Psoas muscle (tissue), 7 donors: ENCODE measurements at regions not wholly inside any gene's neighbourhood (a gene's known extent, or its start where the extent isn't known, plus 50 kb on each side); places are given as distances from the start of the nearest gene placed in this dataset.

Experiments
- ATAC-seq, 4 donors: fragments of 200-7000 bp; cut with Tn5 transposase; one replicate each; pipeline ENCODE4 v1.9.1; 2020; ENCODE audit warnings: moderate library complexity in 3 of 4, mild to moderate bottlenecking in 2 of 4
- DNase-seq, 2 donors: peaks; one replicate each; pipeline ENCODE4 v3.0.0-alpha.2; 2020
- H3K27ac ChIP-seq: fragments of 200-600 bp; one replicate; pipeline ENCODE4 v1.8.0; 2022
- H3K27me3 ChIP-seq, 3 donors: fragments of 200-600 bp in 1 of 3; one replicate each; pipeline versions ENCODE4 v1.6.1 to v1.8.0; 2013 to 2022; ENCODE audit warnings: low read length in 2 of 3, mild to moderate bottlenecking in 2 of 3, moderate library complexity in 1 of 3; ENCODE audit not compliant: insufficient read depth in 3 of 3
- H3K36me3 ChIP-seq, 2 donors: fragments of 200-600 bp in 1 of 2; one replicate each; pipeline versions ENCODE4 v1.6.1 to v1.8.0; 2013 to 2022; ENCODE audit warnings: low read depth in 1 of 2, mild to moderate bottlenecking in 1 of 2, moderate library complexity in 1 of 2; ENCODE audit not compliant: insufficient read depth in 1 of 2
- H3K4me1 ChIP-seq: fragments of 200-600 bp; one replicate; pipeline ENCODE4 v1.8.0; 2022
- H3K4me3 ChIP-seq: fragments of 200-600 bp; one replicate; pipeline ENCODE4 v1.8.0; 2022; ENCODE audit warnings: mild to moderate bottlenecking
- H3K9me3 ChIP-seq: fragments of 200-600 bp; one replicate; pipeline ENCODE4 v1.8.0; 2022
- WGBS, 3 donors: extraction: QIAGEN DNeasy Blood & Tissue Kit; methylation state at CpG; one replicate each; pipeline versions ENCODE4 v1.1.6 to v1.1.7; 2013; 5-methylcytosine and 5-hydroxymethylcytosine counted together
- intact Hi-C, 2 donors: fragments of 100-400 bp; cut with DNase I; formaldehyde crosslinking; loops; one replicate each; pipeline versions ENCODE4 v1.11.0 to v1.14.2; 2022
- TF ChIP-seq, protein P1 (sequence below): fragments of 200-600 bp; IDR thresholded peaks from one replicate; pipeline ENCODE4 v1.8.0; 2022; ENCODE audit warnings: antibody characterized with exemption
- donor health status: healthy with polysubstance abuse.
- donor health status: DM: no; HTN: no; CAD: no; lungs with moderate emphysema.
- donor health status: Bipolar disorder and iron deficiency.
- donor health status: healthy.
- donor health status: DM: yes; HTN: yes; CAD: no.
- donor health status: DM: no; HTN: no; CAD: no.
- donor health status: DM: yes; HTN: yes; CAD: no.

DNA sequence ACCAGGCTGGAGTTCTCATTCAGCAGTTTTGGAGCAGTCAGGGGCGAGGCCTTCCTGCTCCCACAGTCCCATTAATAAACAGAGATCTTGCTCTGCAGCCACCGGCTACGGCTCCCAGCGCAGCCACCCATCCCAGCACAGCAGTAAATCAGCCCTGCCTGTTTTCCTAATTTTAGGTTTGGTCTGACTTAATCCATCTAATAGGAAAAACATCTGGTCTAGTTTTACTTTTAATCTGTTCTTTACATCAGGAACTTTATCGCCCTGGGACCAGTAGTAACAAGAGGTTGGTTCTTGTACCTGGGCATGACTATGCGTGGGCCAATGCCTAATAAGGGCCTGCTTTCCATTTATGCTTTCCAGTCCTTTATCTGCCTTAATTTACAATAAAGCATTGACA, 264.0 kb upstream of the DPH6 start:
- WGBS, 3 donors, result 46 to 57% (median 47%) methylated on average over 6 of the region's 6 CpGs
- Histone ChIP-seq H3K27me3 (no peaks in the 10 kb centered on the region), H3K27ac (no peak overlapping the region), H3K36me3 (no peaks in the 10 kb centered on the region), H3K4me1 (no peaks in the 10 kb centered on the region), H3K9me3 (no peaks in the 10 kb centered on the region), H3K4me3 (no peak overlapping the region)
- DNase-seq, result no peak
- intact Hi-C loops, result no loop called here
- ATAC-seq, result no peak
- TF ChIP-seq, protein P1, sequence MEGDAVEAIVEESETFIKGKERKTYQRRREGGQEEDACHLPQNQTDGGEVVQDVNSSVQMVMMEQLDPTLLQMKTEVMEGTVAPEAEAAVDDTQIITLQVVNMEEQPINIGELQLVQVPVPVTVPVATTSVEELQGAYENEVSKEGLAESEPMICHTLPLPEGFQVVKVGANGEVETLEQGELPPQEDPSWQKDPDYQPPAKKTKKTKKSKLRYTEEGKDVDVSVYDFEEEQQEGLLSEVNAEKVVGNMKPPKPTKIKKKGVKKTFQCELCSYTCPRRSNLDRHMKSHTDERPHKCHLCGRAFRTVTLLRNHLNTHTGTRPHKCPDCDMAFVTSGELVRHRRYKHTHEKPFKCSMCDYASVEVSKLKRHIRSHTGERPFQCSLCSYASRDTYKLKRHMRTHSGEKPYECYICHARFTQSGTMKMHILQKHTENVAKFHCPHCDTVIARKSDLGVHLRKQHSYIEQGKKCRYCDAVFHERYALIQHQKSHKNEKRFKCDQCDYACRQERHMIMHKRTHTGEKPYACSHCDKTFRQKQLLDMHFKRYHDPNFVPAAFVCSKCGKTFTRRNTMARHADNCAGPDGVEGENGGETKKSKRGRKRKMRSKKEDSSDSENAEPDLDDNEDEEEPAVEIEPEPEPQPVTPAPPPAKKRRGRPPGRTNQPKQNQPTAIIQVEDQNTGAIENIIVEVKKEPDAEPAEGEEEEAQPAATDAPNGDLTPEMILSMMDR, result no peak

DNA sequence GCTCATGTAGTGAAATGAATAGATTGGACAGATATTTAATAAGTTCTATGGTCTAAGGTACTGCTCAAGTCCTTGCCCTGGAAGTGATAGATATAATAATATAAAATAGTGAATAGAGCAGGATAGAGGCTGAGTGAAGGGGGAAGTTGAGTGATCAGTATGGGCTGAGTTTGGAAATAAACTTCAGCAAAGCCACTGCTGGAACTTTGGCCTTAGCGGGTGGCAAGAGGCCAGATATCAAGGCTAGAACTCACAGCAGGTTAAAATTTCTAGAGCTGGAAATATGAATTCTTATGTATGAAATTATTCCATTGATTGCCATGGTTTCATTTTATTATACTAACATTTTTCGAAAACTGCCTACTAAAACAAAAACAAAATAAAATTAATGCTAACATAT, 267.6 kb upstream of the DPH6 start:
- Histone ChIP-seq H3K36me3 (no peaks in the 10 kb centered on the region), H3K4me3 (no peak overlapping the region), H3K4me1 (no peaks in the 10 kb centered on the region), H3K27me3 (no peaks in the 10 kb centered on the region), H3K9me3 (no peaks in the 10 kb centered on the region), H3K27ac (no peak overlapping the region)
- DNase-seq (no peak), ATAC-seq (no peak)
- TF ChIP-seq, protein P1, result no peak
- intact Hi-C loops, result no loop called here
- 91 to 96% (median 95%) methylated on average over 2 of the region's 2 CpGs for WGBS, 3 donors

DNA sequence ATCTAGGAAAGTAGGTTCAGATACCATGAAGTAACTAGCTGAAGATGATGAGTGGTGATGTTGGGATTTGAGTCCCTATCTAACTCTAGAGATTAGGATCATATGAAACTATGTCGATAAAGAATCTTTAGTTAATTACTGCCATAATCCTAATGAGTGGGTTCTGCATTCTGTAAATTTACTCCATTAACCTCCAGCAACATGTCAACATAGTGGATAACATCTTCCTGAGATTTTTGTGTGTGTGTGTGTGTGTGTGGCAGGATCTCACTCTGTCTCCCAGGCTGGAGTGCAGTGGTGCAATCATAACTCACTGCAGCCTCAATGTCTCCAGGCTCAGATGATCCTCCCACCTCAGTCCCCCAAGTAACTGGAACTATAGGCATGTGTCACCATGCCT, 272.9 kb upstream of the DPH6 start:
- no peak overlapping the region for H3K27ac ChIP-seq
- TF ChIP-seq, protein P1, result no peak
- H3K36me3 ChIP-seq, result no peaks in the 10 kb centered on the region
- no peaks in the 10 kb centered on the region for H3K9me3 ChIP-seq
- intact Hi-C loops, result no loop called here
- no peak for DNase-seq
- H3K4me3 ChIP-seq, result no peak overlapping the region
- H3K4me1 ChIP-seq, result no peaks in the 10 kb centered on the region
- WGBS, 3 donors, result 91 to 97% (median 93%) methylated on average over 1 of the region's 1 CpG
- no peak for ATAC-seq
- H3K27me3 ChIP-seq, result peaks cover 0 to 3% (median 0%) of the 10 kb centered on the region in 3 donors

DNA sequence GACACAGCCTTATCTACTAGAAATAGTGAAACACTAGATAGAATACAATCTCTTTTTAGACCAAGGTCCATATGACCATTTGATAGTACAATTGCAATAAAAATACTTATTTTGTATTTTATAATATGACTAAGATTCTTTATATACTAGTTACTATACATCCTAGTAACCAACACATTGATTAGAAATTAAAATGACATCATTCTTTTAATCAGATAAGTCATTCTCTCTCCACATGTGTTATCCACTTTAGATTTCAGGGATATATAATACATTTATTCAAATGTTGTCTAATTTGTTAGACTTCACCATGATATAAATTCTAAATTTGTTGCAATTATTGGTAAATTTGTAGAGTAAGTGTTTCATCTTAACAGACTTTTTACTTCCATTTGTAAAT, 276.2 kb upstream of the DPH6 start:
- Histone ChIP-seq H3K27ac (no peak overlapping the region), H3K27me3 (peaks cover 0 to 7% (median 0%) of the 10 kb centered on the region in 3 donors), H3K4me1 (no peaks in the 10 kb centered on the region), H3K4me3 (no peak overlapping the region), H3K36me3 (no peaks in the 10 kb centered on the region), H3K9me3 (no peaks in the 10 kb centered on the region)
- no peak for DNase-seq
- no peak for ATAC-seq
- TF ChIP-seq, protein P1, result no peak
- intact Hi-C loops, result no loop called here

DNA sequence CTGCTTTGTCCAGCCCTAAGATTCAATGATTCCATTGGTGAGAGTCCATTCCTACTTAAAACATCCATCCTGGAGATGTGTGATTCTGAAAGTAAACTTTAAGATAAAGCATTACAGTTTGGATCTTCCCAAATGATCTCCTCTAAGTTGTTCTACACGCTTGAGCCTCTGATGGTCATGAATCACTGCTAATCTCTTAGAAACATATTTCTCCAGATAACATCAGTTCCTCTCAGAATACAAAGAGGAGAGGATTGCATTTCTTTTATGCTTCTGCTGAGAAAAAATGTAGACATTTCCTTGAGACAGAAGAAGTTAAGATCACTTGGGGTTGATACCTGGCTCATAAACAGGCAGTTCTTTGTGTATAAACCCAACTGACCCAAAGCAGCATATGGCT, 281.2 kb upstream of the DPH6 start:
- no peak for ATAC-seq
- Histone ChIP-seq H3K4me3 (no peak overlapping the region), H3K27me3 (peaks cover 0 to 4% (median 0%) of the 10 kb centered on the region in 3 donors), H3K36me3 (no peaks in the 10 kb centered on the region), H3K9me3 (no peaks in the 10 kb centered on the region), H3K27ac (no peak overlapping the region), H3K4me1 (no peaks in the 10 kb centered on the region)
- intact Hi-C loops, result no loop called here
- no peak for DNase-seq
- WGBS, 3 donors, result 38 to 42% (median 39%) methylated on average over 1 of the region's 1 CpG
- TF ChIP-seq, protein P1, result no peak
